Ovary (tissue), 7 donors: ENCODE measurements at regions not wholly inside any gene's neighbourhood (a gene's known extent, or its start where the extent isn't known, plus 50 kb on each side); places are given as distances from the start of the nearest gene placed in this dataset.
"Not testable (repeated sequence)": the region's sequence is repeated elsewhere in the genome, so short reads cannot be mapped to it uniquely, and the experiment has no call there.

Experiments used
- DNase-seq, 5 donors: peaks; one replicate each; pipeline ENCODE4 v3.0.0-alpha.2; 2019 to 2020
- H3K27ac ChIP-seq, 2 donors: fragments of 200-600 bp; one replicate each; pipeline versions ENCODE4 v1.5.1 to v1.8.0; 2019 to 2022
- H3K27me3 ChIP-seq: fragments of 200-600 bp; one replicate; pipeline ENCODE4 v1.8.0; 2022
- H3K36me3 ChIP-seq: fragments of 200-600 bp; sonication (generic); one replicate; pipeline ENCODE4 v1.5.1; 2019
- H3K4me1 ChIP-seq: one replicate; pipeline ENCODE4 v1.8.1; 2013; ENCODE audit warnings: mild to moderate bottlenecking, moderate library complexity; ENCODE audit not compliant: insufficient read depth
- H3K4me3 ChIP-seq: fragments of 200-600 bp; sonication (generic); one replicate; pipeline ENCODE4 v1.5.1; 2017
- H3K9me3 ChIP-seq, 2 donors: fragments of 200-600 bp in 1 of 2; sonication (generic) in 1 of 2; one replicate each; pipeline versions ENCODE4 v1.5.1 to v1.8.1; 2013 to 2019; ENCODE audit warnings: mild to moderate bottlenecking in 1 of 2, moderate library complexity in 1 of 2
- CTCF ChIP-seq, 3 donors: fragments of 450-650 bp in 2 of 3; fragments of 200-600 bp in 1 of 3; IDR thresholded peaks; one replicate each; pipeline versions ENCODE4 v1.5.1 to v1.8.0; 2016 to 2022; ENCODE audit warnings: antibody characterized with exemption in 3 of 3, mild to moderate bottlenecking in 1 of 3
- EP300 ChIP-seq: sonication (generic); formaldehyde crosslinking; IDR thresholded peaks from one replicate; pipeline ENCODE4 v1.6.1; 2017; ENCODE audit warnings: antibody characterized with exemption
- POLR2A ChIP-seq: fragments of 450-650 bp; IDR thresholded peaks from one replicate; pipeline ENCODE4 v1.6.1; 2017; ENCODE audit warnings: antibody characterized with exemption, mild to moderate bottlenecking, moderate library complexity
- WGBS, 3 donors: extraction: QIAGEN DNeasy Blood & Tissue Kit in 1 of 3; methylation state at CpG; one replicate each; pipeline versions ENCODE4 v1.1.5 to v1.1.7; 2013 to 2017; 5-methylcytosine and 5-hydroxymethylcytosine counted together
- intact Hi-C, 4 donors: fragments of 100-400 bp; cut with DNase I; formaldehyde crosslinking; loops; one replicate each; pipeline versions ENCODE4 v1.11.0 to v1.15.1; 2022 to 2023
- donor health status: DM: no; HTN: no; CAD: no; lungs with moderate emphysema.
- donor health status: DM: no; HTN: no; CAD: no.
- donor health status: Bipolar disorder and iron deficiency.
- donor health status: DM: no; HTN: no; CAD: no.
- donor health status: DM: yes; HTN: yes; CAD: no.

- Histone ChIP-seq H3K27me3 (no peaks in the 10 kb centered on the region), H3K27ac (no peak overlapping the region), H3K9me3 (no peaks in the 10 kb centered on the region), H3K4me1 (no peaks in the 10 kb centered on the region), H3K36me3 (no peaks in the 10 kb centered on the region), H3K4me3 (no peak overlapping the region)
- TF ChIP-seq POLR2A: no peak
- no peak for DNase-seq
- WGBS, 3 donors: 72 to 76% (median 74%) methylated on average over 3 of the region's 3 CpGs
- intact Hi-C loops: no loop called here
Observed at GRCh38 chr9:120306561-120306960, 273.4 kb downstream of the CDK5RAP2 start.

DNA sequence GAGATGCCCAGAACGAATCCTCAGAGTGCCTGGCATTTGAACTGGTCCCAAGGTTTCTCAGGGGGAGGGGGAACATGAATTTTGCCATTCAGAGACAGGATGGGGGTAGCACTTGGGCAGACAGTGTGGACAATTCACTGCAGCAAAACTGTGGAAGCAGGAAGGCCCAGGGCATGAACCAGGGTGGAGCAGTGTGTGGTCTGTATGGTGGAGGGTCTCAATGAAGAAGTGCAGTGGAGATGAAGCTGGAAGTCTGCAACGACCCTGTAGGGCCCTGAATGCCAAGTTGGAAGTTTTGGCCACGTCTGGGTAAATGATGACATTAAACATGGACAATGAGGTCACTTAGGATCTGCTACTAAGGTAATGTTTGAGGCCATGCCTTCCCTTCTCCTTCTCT lies 273.9 kb downstream of the CDK5RAP2 start:
- no peak for DNase-seq
- Histone ChIP-seq H3K27me3 (no peaks in the 10 kb centered on the region), H3K4me1 (no peaks in the 10 kb centered on the region), H3K9me3 (no peaks in the 10 kb centered on the region), H3K4me3 (no peak overlapping the region), H3K36me3 (no peaks in the 10 kb centered on the region), H3K27ac (no peak overlapping the region)
- intact Hi-C loops: no loop called here
- no peak for TF ChIP-seq EP300
- 57 to 73% (median 62%) methylated on average over 3 of the region's 3 CpGs for WGBS, 3 donors

- DNase-seq, intact Hi-C loops: not testable (repeated sequence)
- 95 to 96% (median 95%) methylated on average over 26 to 28 of the region's 28 CpGs for WGBS, 3 donors
Observed at GRCh38 chr9:120304896-120305295, 275.1 kb downstream of the CDK5RAP2 start.

DNA sequence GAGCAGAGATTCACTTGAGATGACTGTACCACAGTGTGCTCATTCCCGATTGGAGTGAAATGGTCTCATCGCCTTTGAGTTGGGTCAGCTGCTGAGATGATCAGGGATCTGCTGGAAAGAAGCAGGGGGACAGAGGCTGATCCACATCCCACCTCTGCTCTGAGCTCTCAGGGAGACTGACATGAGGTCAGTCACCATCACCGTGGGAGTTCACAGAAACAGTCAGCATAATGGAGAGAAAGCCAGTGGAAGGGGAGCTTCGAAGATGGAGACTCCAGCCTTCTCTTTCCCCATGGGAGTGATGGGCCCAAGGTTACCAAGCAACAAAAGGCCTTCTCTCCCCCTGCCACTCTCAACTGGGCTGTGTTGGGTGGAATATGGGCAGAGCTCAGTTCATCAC lies 276.4 kb downstream of the CDK5RAP2 start:
- TF ChIP-seq CTCF (IDR thresholded peaks at IDR 0.05) (no peak), EP300 (no peak), POLR2A (no peak)
- H3K27ac ChIP-seq: no peak overlapping the region
- 83 to 88% (median 84%) methylated on average over 4 of the region's 4 CpGs for WGBS, 3 donors
- H3K36me3 ChIP-seq: no peaks in the 10 kb centered on the region
- no peak overlapping the region for H3K4me3 ChIP-seq
- H3K27me3 ChIP-seq: no peaks in the 10 kb centered on the region
- no peaks in the 10 kb centered on the region for H3K9me3 ChIP-seq
- no peak for DNase-seq
- intact Hi-C loops: no loop called here
- no peaks in the 10 kb centered on the region for H3K4me1 ChIP-seq

More at GRCh38 chr9:120304896-120305295, 275.1 kb downstream of the CDK5RAP2 start:
- H3K9me3 ChIP-seq, H3K27me3 ChIP-seq, H3K36me3 ChIP-seq, H3K4me3 ChIP-seq, H3K27ac ChIP-seq, H3K4me1 ChIP-seq: not testable (repeated sequence)

- intact Hi-C loops: no loop called here
- DNase-seq: no peak
- Histone ChIP-seq H3K4me3 (no peak overlapping the region), H3K36me3 (no peaks in the 10 kb centered on the region), H3K27me3 (no peaks in the 10 kb centered on the region), H3K4me1 (no peaks in the 10 kb centered on the region), H3K27ac (no peak overlapping the region), H3K9me3 (no peaks in the 10 kb centered on the region)
- TF ChIP-seq CTCF (IDR thresholded peaks at IDR 0.05): no peak
- no peak for TF ChIP-seq EP300
- no peak for TF ChIP-seq POLR2A
- 73 to 76% (median 74%) methylated on average over 6 of the region's 6 CpGs for WGBS, 3 donors
Observed at GRCh38 chr9:120299785-120300184, 280.2 kb downstream of the CDK5RAP2 start.

DNA sequence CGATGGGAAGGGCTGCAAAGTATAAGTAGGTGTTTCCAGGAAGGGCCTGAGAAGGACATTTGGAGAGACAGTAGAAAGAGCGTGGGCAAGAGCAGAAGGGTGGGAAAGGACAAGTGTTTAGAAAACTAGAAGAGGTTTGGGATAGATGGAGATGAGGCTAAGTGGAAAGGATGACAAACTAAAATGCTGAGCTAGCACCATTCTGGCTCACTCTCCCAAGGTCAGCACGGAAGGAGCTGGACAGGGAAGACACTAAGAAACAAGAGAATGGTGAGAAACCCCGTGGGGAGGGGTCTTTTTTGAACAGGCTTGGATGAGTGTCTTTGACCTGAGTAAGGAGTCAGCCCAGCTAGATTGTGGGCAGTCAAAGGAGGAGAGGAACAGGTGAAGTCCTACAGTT lies 286.0 kb downstream of the CDK5RAP2 start:
- no peaks in the 10 kb centered on the region for H3K4me1 ChIP-seq
- WGBS, 3 donors: 55 to 61% (median 60%) methylated on average over 4 of the region's 4 CpGs
- H3K27me3 ChIP-seq: no peaks in the 10 kb centered on the region
- H3K27ac ChIP-seq: no peak overlapping the region
- no peaks in the 10 kb centered on the region for H3K36me3 ChIP-seq
- DNase-seq: no peak
- TF ChIP-seq POLR2A: no peak
- no peak for TF ChIP-seq EP300
- TF ChIP-seq CTCF (IDR thresholded peaks at IDR 0.05): no peak
- H3K9me3 ChIP-seq: no peaks in the 10 kb centered on the region
- intact Hi-C loops: no loop called here
- H3K4me3 ChIP-seq: no peak overlapping the region
